ENCODE measurements at regions not wholly inside any gene's neighbourhood (a gene's known extent, or its start where the extent isn't known, plus 50 kb on each side); places are given as distances from the start of the nearest gene placed in this dataset.
"Not testable (repeated sequence)": the region's sequence is repeated elsewhere in the genome, so short reads cannot be mapped to it uniquely, and the experiment has no call there.

- no peaks in the 10 kb centered on the region for H3K36me3 ChIP-seq (ENCODE audit: control insufficient read depth, insufficient read depth, low read length)
- H3K9me3 ChIP-seq (ENCODE audit: control insufficient read depth in 2 of 2, low read length in 2 of 2), result no peaks in the 10 kb centered on the region
- H3K4me1 ChIP-seq (ENCODE audit: control insufficient read depth, insufficient read depth, low read length, poor library complexity, severe bottlenecking), result no peaks in the 10 kb centered on the region
- peaks cover 0 to 17% (median 7%) of the 10 kb centered on the region in 7 donors for H3K9me3 Mint-ChIP-seq
- H3K4me1 Mint-ChIP-seq, result no peaks in the 10 kb centered on the region
- no peak overlapping the region for H3K4me3 ChIP-seq (ENCODE audit: low read depth, low read length)
- ATAC-seq (ENCODE audit: low read depth in 2 of 2) (no peak), DNase-seq (no peak)
- no peak overlapping the region for H3K27ac ChIP-seq (ENCODE audit: insufficient read depth, low read length, poor library complexity, severe bottlenecking)
- H3K36me3 Mint-ChIP-seq, result no peaks in the 10 kb centered on the region
- no peaks in the 10 kb centered on the region for H3K27me3 Mint-ChIP-seq
- H3K4me3 Mint-ChIP-seq, result no peak overlapping the region
- no peak overlapping the region for H3K27ac Mint-ChIP-seq
- H3K27me3 ChIP-seq (ENCODE audit: control insufficient read depth, insufficient read depth, low read length), result no peaks in the 10 kb centered on the region
These were observed 235.5 kb upstream of the ZNF608 start for GRCh38 chr5:124981901-124982300.

- H3K27ac Mint-ChIP-seq, result no peak overlapping the region
- no peaks in the 10 kb centered on the region for H3K36me3 Mint-ChIP-seq
- H3K27ac ChIP-seq (ENCODE audit: insufficient read depth, low read length, poor library complexity, severe bottlenecking), result no peak overlapping the region
- H3K36me3 ChIP-seq (ENCODE audit: control insufficient read depth, insufficient read depth, low read length), result no peaks in the 10 kb centered on the region
- H3K9me3 Mint-ChIP-seq, result peaks cover 0 to 17% (median 12%) of the 10 kb centered on the region in 7 donors
- no peaks in the 10 kb centered on the region for H3K4me1 Mint-ChIP-seq
- H3K27me3 ChIP-seq (ENCODE audit: control insufficient read depth, insufficient read depth, low read length), result no peaks in the 10 kb centered on the region
- ATAC-seq (ENCODE audit: low read depth in 2 of 2) (no peak), DNase-seq (no peak)
- no peak overlapping the region for H3K4me3 ChIP-seq (ENCODE audit: low read depth, low read length)
- H3K9me3 ChIP-seq (ENCODE audit: control insufficient read depth in 2 of 2, low read length in 2 of 2), result no peaks in the 10 kb centered on the region
- H3K4me3 Mint-ChIP-seq, result no peak overlapping the region
- no peaks in the 10 kb centered on the region for H3K4me1 ChIP-seq (ENCODE audit: control insufficient read depth, insufficient read depth, low read length, poor library complexity, severe bottlenecking)
- no peaks in the 10 kb centered on the region for H3K27me3 Mint-ChIP-seq
These were observed 239.7 kb upstream of the ZNF608 start for GRCh38 chr5:124986170-124986569.

GRCh38 chr5:124986667-124987066 is 240.2 kb upstream of the ZNF608 start:
- H3K4me3 ChIP-seq (ENCODE audit: low read depth, low read length), result no peak overlapping the region
- no peaks in the 10 kb centered on the region for H3K9me3 ChIP-seq (ENCODE audit: control insufficient read depth in 2 of 2, low read length in 2 of 2)
- H3K27me3 ChIP-seq (ENCODE audit: control insufficient read depth, insufficient read depth, low read length), result no peaks in the 10 kb centered on the region
- Mint-ChIP-seq H3K27me3 (no peaks in the 10 kb centered on the region), H3K27ac (no peak overlapping the region), H3K36me3 (no peaks in the 10 kb centered on the region), H3K4me1 (no peaks in the 10 kb centered on the region), H3K9me3 (peaks cover 0 to 17% (median 11%) of the 10 kb centered on the region in 7 donors), H3K4me3 (no peak overlapping the region)
- ATAC-seq (ENCODE audit: low read depth in 2 of 2) (no peak), DNase-seq (no peak)
- no peak overlapping the region for H3K27ac ChIP-seq (ENCODE audit: insufficient read depth, low read length, poor library complexity, severe bottlenecking)
- no peaks in the 10 kb centered on the region for H3K4me1 ChIP-seq (ENCODE audit: control insufficient read depth, insufficient read depth, low read length, poor library complexity, severe bottlenecking)
- H3K36me3 ChIP-seq (ENCODE audit: control insufficient read depth, insufficient read depth, low read length), result no peaks in the 10 kb centered on the region

- H3K4me3 ChIP-seq (ENCODE audit: low read depth, low read length); ATAC-seq (ENCODE audit: low read depth in 2 of 2); H3K4me1 ChIP-seq (ENCODE audit: control insufficient read depth, insufficient read depth, low read length, poor library complexity, severe bottlenecking); H3K27ac Mint-ChIP-seq; H3K36me3 Mint-ChIP-seq; H3K36me3 ChIP-seq (ENCODE audit: control insufficient read depth, insufficient read depth, low read length); H3K27me3 Mint-ChIP-seq; H3K4me3 Mint-ChIP-seq; H3K9me3 ChIP-seq (ENCODE audit: control insufficient read depth in 2 of 2, low read length in 2 of 2); DNase-seq; H3K4me1 Mint-ChIP-seq; H3K27me3 ChIP-seq (ENCODE audit: control insufficient read depth, insufficient read depth, low read length); H3K27ac ChIP-seq (ENCODE audit: insufficient read depth, low read length, poor library complexity, severe bottlenecking): not testable (repeated sequence)
- H3K9me3 Mint-ChIP-seq, result peaks cover 0 to 17% (median 10%) of the 10 kb centered on the region in 7 donors
These were observed 241.3 kb upstream of the ZNF608 start for GRCh38 chr5:124987786-124988185.

GRCh38 chr5:124990723-124991122 is 244.3 kb upstream of the ZNF608 start:
- Histone ChIP-seq H3K36me3 (ENCODE audit: control insufficient read depth, insufficient read depth, low read length) (no peaks in the 10 kb centered on the region), H3K4me3 (ENCODE audit: low read depth, low read length) (no peak overlapping the region), H3K9me3 (ENCODE audit: control insufficient read depth in 2 of 2, low read length in 2 of 2) (no peaks in the 10 kb centered on the region), H3K27me3 (ENCODE audit: control insufficient read depth, insufficient read depth, low read length) (no peaks in the 10 kb centered on the region), H3K27ac (ENCODE audit: insufficient read depth, low read length, poor library complexity, severe bottlenecking) (no peak overlapping the region), H3K4me1 (ENCODE audit: control insufficient read depth, insufficient read depth, low read length, poor library complexity, severe bottlenecking) (no peaks in the 10 kb centered on the region)
- DNase-seq (no peak), ATAC-seq (ENCODE audit: low read depth in 2 of 2) (no peak)
- H3K27ac Mint-ChIP-seq, result no peak overlapping the region
- no peaks in the 10 kb centered on the region for H3K4me1 Mint-ChIP-seq
- H3K27me3 Mint-ChIP-seq, result no peaks in the 10 kb centered on the region
- H3K36me3 Mint-ChIP-seq, result no peaks in the 10 kb centered on the region
- H3K9me3 Mint-ChIP-seq, result peaks cover 0 to 9% (median 5%) of the 10 kb centered on the region in 7 donors
- H3K4me3 Mint-ChIP-seq, result no peak overlapping the region

GRCh38 chr5:124995421-124995820 is 249.0 kb upstream of the ZNF608 start:
- no peaks in the 10 kb centered on the region for H3K9me3 ChIP-seq (ENCODE audit: control insufficient read depth in 2 of 2, low read length in 2 of 2)
- no peaks in the 10 kb centered on the region for H3K4me1 ChIP-seq (ENCODE audit: control insufficient read depth, insufficient read depth, low read length, poor library complexity, severe bottlenecking)
- Mint-ChIP-seq H3K4me1 (no peaks in the 10 kb centered on the region), H3K27me3 (no peaks in the 10 kb centered on the region), H3K27ac (no peak overlapping the region), H3K36me3 (no peaks in the 10 kb centered on the region), H3K9me3 (peaks cover 0 to 6% (median 2%) of the 10 kb centered on the region in 7 donors), H3K4me3 (no peak overlapping the region)
- ATAC-seq (ENCODE audit: low read depth in 2 of 2), result no peak
- H3K27ac ChIP-seq (ENCODE audit: insufficient read depth, low read length, poor library complexity, severe bottlenecking), result no peak overlapping the region
- DNase-seq, result no peak
- no peaks in the 10 kb centered on the region for H3K27me3 ChIP-seq (ENCODE audit: control insufficient read depth, insufficient read depth, low read length)
- H3K36me3 ChIP-seq (ENCODE audit: control insufficient read depth, insufficient read depth, low read length), result no peaks in the 10 kb centered on the region
- H3K4me3 ChIP-seq (ENCODE audit: low read depth, low read length), result no peak overlapping the region

GRCh38 chr5:124996023-124996763 is 249.8 kb upstream of the ZNF608 start:
- ATAC-seq (ENCODE audit: low read depth in 2 of 2), result no peak
- H3K9me3 Mint-ChIP-seq, result peaks cover 0 to 8% (median 4%) of the 10 kb centered on the region in 7 donors
- H3K4me1 Mint-ChIP-seq, result no peaks in the 10 kb centered on the region

GRCh38 chr5:124996764-124997077 is 250.3 kb upstream of the ZNF608 start:
- Histone ChIP-seq H3K4me1 (ENCODE audit: control insufficient read depth, insufficient read depth, low read length, poor library complexity, severe bottlenecking) (no peaks in the 10 kb centered on the region), H3K27me3 (ENCODE audit: control insufficient read depth, insufficient read depth, low read length) (no peaks in the 10 kb centered on the region), H3K27ac (ENCODE audit: insufficient read depth, low read length, poor library complexity, severe bottlenecking) (no peak overlapping the region), H3K36me3 (ENCODE audit: control insufficient read depth, insufficient read depth, low read length) (no peaks in the 10 kb centered on the region), H3K9me3 (ENCODE audit: control insufficient read depth in 2 of 2, low read length in 2 of 2) (no peaks in the 10 kb centered on the region), H3K4me3 (ENCODE audit: low read depth, low read length) (no peak overlapping the region)
- DNase-seq, result no peak
- no peaks in the 10 kb centered on the region for H3K4me1 Mint-ChIP-seq
- no peak overlapping the region for H3K4me3 Mint-ChIP-seq
- H3K36me3 Mint-ChIP-seq, result no peaks in the 10 kb centered on the region
- no peaks in the 10 kb centered on the region for H3K27me3 Mint-ChIP-seq
- ATAC-seq (ENCODE audit: low read depth in 2 of 2), result no peak
- no peak overlapping the region for H3K27ac Mint-ChIP-seq
- peaks cover 0 to 8% (median 4%) of the 10 kb centered on the region in 7 donors for H3K9me3 Mint-ChIP-seq

More at GRCh38 chr5:124996023-124996763, 249.8 kb upstream of the ZNF608 start:
- H3K9me3 ChIP-seq (ENCODE audit: control insufficient read depth in 2 of 2, low read length in 2 of 2), result no peaks in the 10 kb centered on the region
- no peaks in the 10 kb centered on the region for H3K4me1 ChIP-seq (ENCODE audit: control insufficient read depth, insufficient read depth, low read length, poor library complexity, severe bottlenecking)
- Mint-ChIP-seq H3K4me3 (no peak overlapping the region), H3K27me3 (no peaks in the 10 kb centered on the region), H3K36me3 (no peaks in the 10 kb centered on the region), H3K27ac (no peak overlapping the region)
- H3K4me3 ChIP-seq (ENCODE audit: low read depth, low read length), result no peak overlapping the region
- DNase-seq, result no peak
- H3K27me3 ChIP-seq (ENCODE audit: control insufficient read depth, insufficient read depth, low read length), result no peaks in the 10 kb centered on the region
- H3K27ac ChIP-seq (ENCODE audit: insufficient read depth, low read length, poor library complexity, severe bottlenecking), result no peak overlapping the region
- no peaks in the 10 kb centered on the region for H3K36me3 ChIP-seq (ENCODE audit: control insufficient read depth, insufficient read depth, low read length)
